Ovary (tissue), 7 donors: ENCODE measurements at regions not wholly inside any gene's neighbourhood (a gene's known extent, or its start where the extent isn't known, plus 50 kb on each side); places are given as distances from the start of the nearest gene placed in this dataset.

Experiments
- DNase-seq, 5 donors: peaks; one replicate each; pipeline ENCODE4 v3.0.0-alpha.2; 2019 to 2020
- H3K27ac ChIP-seq, 2 donors: fragments of 200-600 bp; one replicate each; pipeline versions ENCODE4 v1.5.1 to v1.8.0; 2019 to 2022
- H3K27me3 ChIP-seq: fragments of 200-600 bp; one replicate; pipeline ENCODE4 v1.8.0; 2022
- H3K36me3 ChIP-seq: fragments of 200-600 bp; sonication (generic); one replicate; pipeline ENCODE4 v1.5.1; 2019
- H3K4me1 ChIP-seq: one replicate; pipeline ENCODE4 v1.8.1; 2013; ENCODE audit warnings: mild to moderate bottlenecking, moderate library complexity; ENCODE audit not compliant: insufficient read depth
- H3K4me3 ChIP-seq: fragments of 200-600 bp; sonication (generic); one replicate; pipeline ENCODE4 v1.5.1; 2017
- H3K9me3 ChIP-seq, 2 donors: fragments of 200-600 bp in 1 of 2; sonication (generic) in 1 of 2; one replicate each; pipeline versions ENCODE4 v1.5.1 to v1.8.1; 2013 to 2019; ENCODE audit warnings: mild to moderate bottlenecking in 1 of 2, moderate library complexity in 1 of 2
- EP300 ChIP-seq: sonication (generic); formaldehyde crosslinking; IDR thresholded peaks from one replicate; pipeline ENCODE4 v1.6.1; 2017; ENCODE audit warnings: antibody characterized with exemption
- POLR2A ChIP-seq: fragments of 450-650 bp; IDR thresholded peaks from one replicate; pipeline ENCODE4 v1.6.1; 2017; ENCODE audit warnings: antibody characterized with exemption, mild to moderate bottlenecking, moderate library complexity
- WGBS, 3 donors: extraction: QIAGEN DNeasy Blood & Tissue Kit in 1 of 3; methylation state at CpG; one replicate each; pipeline versions ENCODE4 v1.1.5 to v1.1.7; 2013 to 2017; 5-methylcytosine and 5-hydroxymethylcytosine counted together
- intact Hi-C, 4 donors: fragments of 100-400 bp; cut with DNase I; formaldehyde crosslinking; loops; one replicate each; pipeline versions ENCODE4 v1.11.0 to v1.15.1; 2022 to 2023
- TF ChIP-seq, protein P1 (sequence below), 3 donors: fragments of 450-650 bp in 2 of 3; fragments of 200-600 bp in 1 of 3; IDR thresholded peaks; one replicate each; pipeline versions ENCODE4 v1.5.1 to v1.8.0; 2016 to 2022; ENCODE audit warnings: antibody characterized with exemption in 3 of 3, mild to moderate bottlenecking in 1 of 3
- donor health status: DM: no; HTN: no; CAD: no; lungs with moderate emphysema.
- donor health status: DM: no; HTN: no; CAD: no.
- donor health status: Bipolar disorder and iron deficiency.
- donor health status: DM: no; HTN: no; CAD: no.
- donor health status: DM: yes; HTN: yes; CAD: no.

GRCh38 chr16:66306366-66307150 lies 59.9 kb upstream of the CDH5 start:
- Histone ChIP-seq H3K27me3 (no peaks in the 10 kb centered on the region), H3K36me3 (no peaks in the 10 kb centered on the region), H3K9me3 (no peaks in the 10 kb centered on the region), H3K4me3 (no peak overlapping the region), H3K4me1 (no peaks in the 10 kb centered on the region), H3K27ac (no peak overlapping the region)
- 86 to 88% (median 86%) methylated on average over 9 of the region's 9 CpGs for WGBS, 3 donors
- intact Hi-C loops = no loop called here
- TF ChIP-seq EP300 (no peak), POLR2A (no peak)
- TF ChIP-seq, protein P1, sequence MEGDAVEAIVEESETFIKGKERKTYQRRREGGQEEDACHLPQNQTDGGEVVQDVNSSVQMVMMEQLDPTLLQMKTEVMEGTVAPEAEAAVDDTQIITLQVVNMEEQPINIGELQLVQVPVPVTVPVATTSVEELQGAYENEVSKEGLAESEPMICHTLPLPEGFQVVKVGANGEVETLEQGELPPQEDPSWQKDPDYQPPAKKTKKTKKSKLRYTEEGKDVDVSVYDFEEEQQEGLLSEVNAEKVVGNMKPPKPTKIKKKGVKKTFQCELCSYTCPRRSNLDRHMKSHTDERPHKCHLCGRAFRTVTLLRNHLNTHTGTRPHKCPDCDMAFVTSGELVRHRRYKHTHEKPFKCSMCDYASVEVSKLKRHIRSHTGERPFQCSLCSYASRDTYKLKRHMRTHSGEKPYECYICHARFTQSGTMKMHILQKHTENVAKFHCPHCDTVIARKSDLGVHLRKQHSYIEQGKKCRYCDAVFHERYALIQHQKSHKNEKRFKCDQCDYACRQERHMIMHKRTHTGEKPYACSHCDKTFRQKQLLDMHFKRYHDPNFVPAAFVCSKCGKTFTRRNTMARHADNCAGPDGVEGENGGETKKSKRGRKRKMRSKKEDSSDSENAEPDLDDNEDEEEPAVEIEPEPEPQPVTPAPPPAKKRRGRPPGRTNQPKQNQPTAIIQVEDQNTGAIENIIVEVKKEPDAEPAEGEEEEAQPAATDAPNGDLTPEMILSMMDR (IDR thresholded peaks at IDR 0.05) = no peak
- no peak for DNase-seq

GRCh38 chr16:66304961-66305360 lies 61.5 kb upstream of the CDH5 start:
- H3K27ac ChIP-seq = no peak overlapping the region
- peak in 1 of 5 donors; percentile 13 for DNase-seq
- no peak overlapping the region for H3K4me3 ChIP-seq
- no peaks in the 10 kb centered on the region for H3K4me1 ChIP-seq
- intact Hi-C loops = no loop called here
- H3K36me3 ChIP-seq = no peaks in the 10 kb centered on the region
- TF ChIP-seq EP300 = no peak
- TF ChIP-seq, protein P1 (IDR thresholded peaks at IDR 0.05) = no peak
- TF ChIP-seq POLR2A = no peak
- no peaks in the 10 kb centered on the region for H3K27me3 ChIP-seq
- 70 to 77% (median 73%) methylated on average over 3 of the region's 3 CpGs for WGBS, 3 donors
- H3K9me3 ChIP-seq = no peaks in the 10 kb centered on the region

GRCh38 chr16:66304151-66304550 lies 62.3 kb upstream of the CDH5 start:
- H3K27ac ChIP-seq = no peak overlapping the region
- H3K27me3 ChIP-seq = no peaks in the 10 kb centered on the region
- DNase-seq = peak in 1 of 5 donors; percentile 24
- H3K4me1 ChIP-seq = no peaks in the 10 kb centered on the region
- TF ChIP-seq EP300 (no peak), POLR2A (no peak)
- TF ChIP-seq, protein P1 (IDR thresholded peaks at IDR 0.05) = no peak
- H3K36me3 ChIP-seq = no peaks in the 10 kb centered on the region
- no peaks in the 10 kb centered on the region for H3K9me3 ChIP-seq
- WGBS, 3 donors = 38 to 45% (median 39%) methylated on average over 7 of the region's 7 CpGs
- H3K4me3 ChIP-seq = no peak overlapping the region
- intact Hi-C loops = no loop called here

- Histone ChIP-seq H3K9me3 (no peaks in the 10 kb centered on the region), H3K27ac (no peak overlapping the region), H3K27me3 (no peaks in the 10 kb centered on the region), H3K4me1 (no peaks in the 10 kb centered on the region), H3K4me3 (no peak overlapping the region), H3K36me3 (no peaks in the 10 kb centered on the region)
- 91 to 100% (median 94%) methylated on average over 1 of the region's 1 CpG for WGBS, 3 donors
- DNase-seq = no peak
- TF ChIP-seq EP300 (no peak), POLR2A (no peak)
- TF ChIP-seq, protein P1 (IDR thresholded peaks at IDR 0.05) = no peak
- intact Hi-C loops = no loop called here
These were observed 66.0 kb upstream of the CDH5 start for GRCh38 chr16:66300501-66300900.
